GM18951 (cell line): ENCODE measurements at regions not wholly inside any gene's neighbourhood (a gene's known extent, or its start where the extent isn't known, plus 50 kb on each side); places are given as distances from the start of the nearest gene placed in this dataset.

Source experiments
- POLR2A ChIP-seq: IDR thresholded peaks from 4 replicates; pipeline ENCODE4 v1.6.1; 2011; ENCODE audit warnings: mild to moderate bottlenecking; ENCODE audit not compliant: insufficient read length, insufficient read depth; ENCODE audit errors: extremely low read depth
- in situ Hi-C: fragments of 300-500 bp; cut with MboI; formaldehyde crosslinking; loops from one replicate; pipeline ENCODE4 v1.12.0; 2022; ENCODE audit warnings: low sequenced_read_pairs, mixed read lengths, inconsistent platforms; ENCODE audit not compliant: unreplicated experiment

GRCh38 chr10:20999699-21000098, 102.6 kb upstream of the NEBL start:
- in situ Hi-C loops: no loop called here

GRCh38 chr10:20998036-20998435, 100.9 kb upstream of the NEBL start:
- in situ Hi-C loops: no loop called here
- no peak for TF ChIP-seq POLR2A

More at GRCh38 chr10:20999699-21000098, 102.6 kb upstream of the NEBL start:
- no peak for TF ChIP-seq POLR2A

- no peak for TF ChIP-seq POLR2A
- in situ Hi-C loops: no loop called here
These were observed 98.2 kb upstream of the NEBL start for GRCh38 chr10:20995123-20995987.

- in situ Hi-C loops: no loop called here
- no peak for TF ChIP-seq POLR2A
These were observed 96.9 kb upstream of the NEBL start for GRCh38 chr10:20993830-20994527.

- no peak for TF ChIP-seq POLR2A
- in situ Hi-C loops: no loop called here
These were observed 96.3 kb upstream of the NEBL start for GRCh38 chr10:20993389-20993788.

- in situ Hi-C loops: no loop called here
- no peak for TF ChIP-seq POLR2A
These were observed 94.4 kb upstream of the NEBL start for GRCh38 chr10:20991526-20991925.

- in situ Hi-C loops: no loop called here
- no peak for TF ChIP-seq POLR2A
These were observed 93.5 kb upstream of the NEBL start for GRCh38 chr10:20990604-20991003.

- TF ChIP-seq POLR2A: no peak
- in situ Hi-C loops: no loop called here
These were observed 91.4 kb upstream of the NEBL start for GRCh38 chr10:20988357-20988983.

GRCh38 chr10:20986049-20986448, 88.9 kb upstream of the NEBL start:
- TF ChIP-seq POLR2A: no peak
- in situ Hi-C loops: no loop called here

- in situ Hi-C loops: no loop called here
- no peak for TF ChIP-seq POLR2A
These were observed 87.6 kb upstream of the NEBL start for GRCh38 chr10:20984662-20985061.

- in situ Hi-C loops: no loop called here
- TF ChIP-seq POLR2A: no peak
These were observed 84.4 kb upstream of the NEBL start for GRCh38 chr10:20981419-20981953.

GRCh38 chr10:20978617-20979016, 81.5 kb upstream of the NEBL start:
- in situ Hi-C loops: no loop called here
- TF ChIP-seq POLR2A: no peak

- in situ Hi-C loops: no loop called here
- no peak for TF ChIP-seq POLR2A
These were observed 80.2 kb upstream of the NEBL start for GRCh38 chr10:20977300-20977699.
